Activated T-helper 9 cell treated with anti-CD3 and anti-CD28 coated beads, Interleukin-2, amount 50 U/mL, for 16 hours (primary cell): ENCODE measurements at regions not wholly inside any gene's neighbourhood (a gene's known extent, or its start where the extent isn't known, plus 50 kb on each side); places are given as distances from the start of the nearest gene placed in this dataset.

Experiments
- DNase-seq: peaks from one replicate; pipeline ENCODE4 v3.0.0-alpha.2; 2020; ENCODE audit warnings: low read depth

DNA sequence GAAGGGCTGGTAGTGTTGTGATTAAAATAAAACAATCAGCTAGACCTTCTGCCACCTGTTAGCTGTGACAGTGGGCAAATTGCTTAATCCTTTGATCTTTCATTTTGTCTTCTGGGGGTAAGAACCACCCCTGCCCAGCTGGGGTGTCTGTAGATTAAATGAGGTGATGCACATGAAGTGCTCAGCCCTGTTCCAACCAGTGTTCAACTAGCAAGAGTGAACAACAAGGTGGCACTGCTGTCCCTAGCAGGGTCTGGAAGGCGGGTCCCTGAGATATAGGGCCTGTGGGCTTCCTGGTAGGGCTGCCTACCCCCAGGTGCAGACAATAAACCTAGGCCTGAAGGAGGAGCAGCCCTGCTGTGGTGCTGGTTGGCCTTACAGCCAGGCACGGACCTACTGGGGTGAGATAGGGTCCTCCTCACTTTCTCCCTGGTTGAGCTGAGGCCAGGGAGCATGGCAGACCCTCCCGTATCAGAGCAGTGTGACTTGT lies 60.6 kb downstream of the ARL6IP4 start:
- DNase-seq = no peak

DNA sequence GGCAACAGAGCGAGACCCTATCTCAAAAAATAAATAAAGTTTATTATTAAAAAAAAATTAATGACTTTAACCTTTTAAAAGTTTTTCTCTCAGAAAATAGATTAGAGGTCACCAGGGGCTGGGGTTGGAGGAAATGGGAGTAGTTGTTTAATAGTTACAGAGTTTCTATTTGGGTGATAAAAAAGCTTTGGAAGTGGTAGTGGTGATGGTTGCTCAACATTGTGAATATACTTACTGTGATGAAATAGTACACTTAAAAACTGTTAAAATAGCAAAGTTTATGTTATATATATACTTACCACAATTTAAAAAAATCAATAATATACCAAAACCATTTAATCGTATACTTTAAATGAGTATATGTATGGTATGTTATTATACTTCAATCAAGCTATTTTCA lies 59.6 kb downstream of the ARL6IP4 start:
- no peak for DNase-seq

DNA sequence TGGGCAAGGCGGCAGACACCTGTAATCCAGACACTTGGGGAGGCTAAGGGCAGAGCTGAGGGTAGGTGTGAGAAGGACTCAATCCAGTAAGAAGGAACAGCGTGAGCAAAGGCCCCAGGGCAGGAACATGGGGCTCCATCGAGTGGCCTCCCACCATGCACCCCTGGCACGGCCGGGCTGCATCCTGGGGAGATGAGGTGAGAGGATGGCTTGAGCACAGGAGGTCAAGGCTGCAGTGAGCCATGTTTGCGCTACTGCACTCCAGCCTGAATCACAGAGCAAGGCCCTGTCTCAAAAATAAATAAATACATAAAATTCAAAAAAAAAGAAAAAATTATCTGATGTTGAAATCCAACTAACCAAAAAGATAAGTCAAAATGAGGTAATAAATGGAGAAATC lies 58.5 kb downstream of the ARL6IP4 start:
- DNase-seq = no peak

- DNase-seq = no peak
These were observed 58.0 kb downstream of the ARL6IP4 start for GRCh38 chr12:123038486-123038885.

DNA sequence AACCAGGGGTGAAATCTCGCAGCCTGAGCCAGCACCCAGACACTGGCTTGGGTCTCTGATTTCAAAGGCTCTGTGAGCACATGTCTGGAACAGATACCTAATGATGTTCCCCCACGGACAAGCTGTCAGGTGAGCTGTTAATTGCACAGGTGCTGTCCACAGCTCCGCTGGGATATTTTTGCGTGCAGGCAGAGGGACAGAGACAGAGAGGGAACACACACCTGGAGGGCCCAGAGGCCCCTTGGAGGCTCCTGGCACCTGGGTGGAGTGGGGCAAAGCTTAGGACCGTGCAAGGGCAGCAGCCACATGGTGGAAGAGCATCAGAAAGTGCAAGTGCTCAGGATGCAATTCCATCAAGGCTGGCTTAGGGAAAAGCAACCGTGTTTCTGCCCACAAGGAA lies 57.3 kb downstream of the ARL6IP4 start:
- no peak for DNase-seq

DNA sequence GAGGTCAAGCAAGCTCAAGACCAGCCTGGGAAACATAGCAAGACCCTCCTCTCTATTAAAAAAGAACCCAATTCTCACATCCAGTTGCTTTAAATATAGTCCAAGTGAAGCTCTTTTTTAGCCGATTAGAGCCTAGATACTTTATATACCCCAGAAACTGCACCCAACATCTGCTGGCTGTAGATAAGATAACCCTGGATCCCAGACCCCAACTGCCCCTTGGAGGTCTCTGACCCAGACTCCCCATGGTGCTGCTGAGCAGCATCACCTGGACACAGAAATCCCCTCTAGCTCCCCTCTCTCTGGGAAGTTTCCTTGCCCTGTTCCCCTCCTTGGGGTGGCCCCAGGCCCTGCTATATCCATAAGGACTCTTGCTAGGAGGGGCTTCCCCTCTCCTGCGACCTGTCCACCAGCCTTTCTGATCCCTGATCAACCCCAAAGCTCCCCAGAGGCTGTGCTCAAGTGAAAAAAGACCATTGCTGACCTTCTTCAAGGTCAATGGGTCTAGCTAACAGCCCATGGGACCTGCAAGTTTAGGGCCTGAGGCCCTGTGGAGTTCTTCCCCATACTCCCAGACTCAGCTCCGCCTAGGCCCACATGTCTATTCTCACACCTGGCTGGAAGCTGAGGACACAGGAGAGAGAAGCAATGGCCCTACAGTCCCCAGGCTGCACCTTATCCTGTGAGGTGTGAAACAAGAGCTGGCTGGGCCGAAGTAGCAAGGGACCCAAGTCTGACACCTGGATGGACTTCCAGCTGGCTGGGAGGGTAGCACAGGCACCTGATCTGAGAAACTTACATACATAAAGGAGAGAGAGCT lies 56.2 kb downstream of the ARL6IP4 start:
- DNase-seq = no peak

DNA sequence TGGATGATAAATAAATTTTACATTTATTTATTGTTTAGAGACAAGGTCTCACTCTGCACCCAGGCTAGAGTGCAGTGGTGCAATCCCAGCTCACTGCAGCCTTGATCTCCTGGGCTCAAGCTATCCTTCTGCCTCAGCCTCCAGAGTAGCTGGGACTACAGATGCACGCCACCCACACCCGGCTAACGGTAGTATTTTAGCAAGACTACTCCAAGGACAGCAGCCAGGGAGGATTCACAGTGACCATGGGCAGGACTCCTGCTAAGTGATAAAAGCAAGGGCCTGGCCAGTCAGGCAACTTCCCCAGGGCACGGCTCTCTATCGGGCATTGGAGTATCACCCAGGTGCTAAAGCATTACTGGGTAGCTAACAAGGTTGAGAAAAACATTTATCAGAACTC lies 55.4 kb downstream of the ARL6IP4 start:
- DNase-seq = no peak

GRCh38 chr12:123034865-123035264 lies 54.4 kb downstream of the ARL6IP4 start:
- DNase-seq = no peak

DNA sequence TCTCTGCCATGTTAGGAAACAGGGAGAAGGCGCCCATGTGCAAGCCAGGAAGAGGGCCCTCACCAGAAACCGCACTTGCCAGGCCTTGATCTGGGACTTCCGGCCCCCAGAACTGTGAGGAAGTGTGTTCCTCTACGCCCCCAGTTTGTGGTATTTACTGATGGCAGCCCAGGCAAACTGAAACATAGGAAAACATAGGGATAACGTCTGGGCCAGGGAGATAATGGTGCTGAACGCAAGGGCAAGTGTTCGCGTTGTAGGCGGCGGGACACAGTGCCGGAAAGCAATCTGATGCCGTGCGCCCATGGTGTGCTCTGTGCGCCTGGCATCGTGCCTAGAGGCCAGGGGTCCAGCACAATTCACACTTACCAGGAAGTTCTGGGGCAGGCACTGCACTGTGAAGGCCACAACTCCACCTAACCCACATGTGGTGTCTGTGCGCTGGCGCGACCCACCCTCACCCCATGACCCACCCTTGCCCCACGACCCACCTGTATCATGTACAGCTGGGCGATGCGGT lies 53.6 kb downstream of the ARL6IP4 start:
- DNase-seq = no peak

DNA sequence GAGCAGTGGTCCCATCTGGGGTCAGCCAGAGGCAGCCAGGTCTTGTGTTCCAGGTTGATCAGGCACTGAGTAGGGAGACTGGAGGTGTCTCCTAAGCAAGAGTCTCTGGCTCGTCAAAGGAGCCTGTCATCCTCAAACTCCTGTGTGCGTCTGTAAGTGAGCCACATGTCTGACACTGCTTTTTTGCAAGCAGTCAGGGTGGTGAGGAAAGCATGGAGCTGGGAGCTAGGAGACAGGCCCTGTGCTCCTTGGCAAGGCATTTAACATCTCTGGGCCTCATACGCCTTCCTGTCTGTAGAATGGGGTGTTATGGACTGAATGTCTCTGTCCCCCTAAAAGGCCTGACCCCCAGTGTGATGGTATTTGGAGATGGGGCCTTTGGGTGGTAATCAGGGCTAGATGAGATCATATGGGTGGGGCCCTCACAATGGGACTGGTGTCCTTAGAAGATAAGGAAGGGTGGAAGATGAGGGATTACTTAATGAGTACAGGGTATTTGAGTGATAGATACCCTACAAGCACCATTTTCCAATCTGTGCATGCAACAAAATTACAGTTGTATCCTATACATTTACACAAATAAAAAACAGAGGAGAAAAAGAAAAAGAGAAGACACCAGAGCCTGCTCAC lies 53.0 kb downstream of the ARL6IP4 start:
- no peak for DNase-seq

DNA sequence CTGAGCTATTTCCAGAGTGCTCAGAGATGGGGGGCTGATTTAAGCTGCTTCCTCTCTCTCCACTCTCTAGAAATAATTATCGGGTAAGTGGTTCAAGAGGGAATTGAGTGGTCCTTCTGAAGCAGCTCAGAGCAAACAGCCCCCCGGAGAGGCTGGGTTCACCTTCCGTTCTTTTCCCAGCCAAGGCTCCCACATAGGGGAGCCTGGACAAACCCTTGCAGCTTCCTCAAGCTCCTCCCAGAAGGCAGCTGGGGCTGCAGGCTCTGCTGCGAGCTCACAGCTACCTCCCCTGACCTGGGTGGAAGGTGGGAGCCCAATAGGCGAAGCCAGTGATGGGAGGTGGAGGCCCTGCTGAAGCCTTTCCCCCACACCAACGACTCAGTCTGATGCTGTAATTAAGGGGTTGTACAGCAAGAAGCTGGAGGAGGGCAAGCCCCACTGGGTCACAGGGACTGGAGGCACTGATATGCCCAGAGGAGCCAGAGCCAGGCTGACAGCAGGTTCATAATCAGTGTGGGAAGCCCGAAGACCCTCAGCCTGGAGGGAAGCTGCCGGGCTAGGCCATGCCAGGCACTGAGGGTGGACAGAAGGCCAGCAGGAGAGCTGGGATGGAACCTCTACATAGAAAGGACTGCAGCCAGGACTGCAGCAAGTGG lies 52.4 kb downstream of the ARL6IP4 start:
- no peak for DNase-seq
